Gastrocnemius medialis (tissue), 4 donors: ENCODE measurements at regions not wholly inside any gene's neighbourhood (a gene's known extent, or its start where the extent isn't known, plus 50 kb on each side); places are given as distances from the start of the nearest gene placed in this dataset.

Experiments used
- CTCF ChIP-seq, 5 experiments: fragments of 450-650 bp in 3 of 5; fragments of 200-600 bp in 2 of 5; sonication (generic) in 2 of 5; IDR thresholded peaks in 4 of 5; conservative IDR thresholded peaks in 1 of 5; 1 replicate in 4 of 5; 2 replicates in 1 of 5; pipeline ENCODE4 v1.5.1; 2016 to 2019; ENCODE audit warnings: antibody characterized with exemption in 5 of 5, mild to moderate bottlenecking in 3 of 5, moderate library complexity in 3 of 5
- POLR2A ChIP-seq, 2 donors: fragments of 450-650 bp; IDR thresholded peaks; one replicate each; pipeline ENCODE4 v1.6.1; 2017; ENCODE audit warnings: antibody characterized with exemption in 2 of 2, mild to moderate bottlenecking in 2 of 2, moderate library complexity in 2 of 2

DNA sequence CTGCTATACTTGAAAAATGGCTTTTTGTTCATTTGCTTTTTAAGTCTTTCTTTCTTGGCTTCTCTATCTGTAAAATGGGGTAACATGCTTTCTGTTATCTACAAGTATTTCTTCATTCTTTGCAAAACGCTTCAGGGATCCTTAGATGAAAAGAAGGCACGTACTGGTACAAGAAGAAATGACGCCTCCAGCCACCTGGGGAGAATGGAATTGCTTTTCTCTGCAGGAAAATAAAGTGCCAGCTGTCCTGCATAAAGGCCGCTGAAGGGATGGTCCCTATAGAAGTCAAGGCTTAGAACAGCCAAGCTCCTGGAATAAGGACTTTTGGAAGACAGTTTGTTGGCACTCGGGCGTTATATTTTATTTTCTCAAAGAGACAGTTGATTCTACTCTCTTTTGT, 210.8 kb upstream of the RASGEF1B start:
- TF ChIP-seq CTCF (IDR thresholded peaks at IDR 0.05 in 4 of 5, conservative IDR thresholded peaks at IDR 0.05 in 1 of 5) (no peak), POLR2A (IDR thresholded peaks at IDR 0.05) (no peak)
